GM04503 (cell line): ENCODE measurements at regions not wholly inside any gene's neighbourhood (a gene's known extent, or its start where the extent isn't known, plus 50 kb on each side); places are given as distances from the start of the nearest gene placed in this dataset.
"Not testable (repeated sequence)": the region's sequence is repeated elsewhere in the genome, so short reads cannot be mapped to it uniquely, and the experiment has no call there.

ENCODE experiments used
- DNase-seq: peaks from one replicate; pipeline ENCODE4 v3.0.0-alpha.2; 2012; ENCODE audit warnings: low read depth

DNA sequence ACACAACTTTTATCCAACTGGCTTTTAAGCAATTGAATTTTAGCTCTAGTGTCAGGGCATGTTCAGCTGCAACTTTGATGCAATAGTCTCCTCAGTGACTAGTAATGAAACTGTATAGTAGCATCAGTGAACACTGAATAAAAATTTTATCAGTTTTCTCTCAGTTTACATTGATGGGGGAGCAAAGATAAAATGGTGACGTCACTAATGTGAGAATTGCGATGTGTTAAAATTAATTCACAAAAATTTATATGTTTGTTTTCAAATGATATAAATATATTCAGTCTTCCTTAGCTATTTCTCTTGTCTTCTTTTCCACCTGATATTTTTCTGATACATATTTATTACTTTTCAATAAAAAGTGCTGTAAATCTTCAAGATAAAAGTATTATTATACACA lies 508.8 kb upstream of the AGA start:
- no peak for DNase-seq

DNA sequence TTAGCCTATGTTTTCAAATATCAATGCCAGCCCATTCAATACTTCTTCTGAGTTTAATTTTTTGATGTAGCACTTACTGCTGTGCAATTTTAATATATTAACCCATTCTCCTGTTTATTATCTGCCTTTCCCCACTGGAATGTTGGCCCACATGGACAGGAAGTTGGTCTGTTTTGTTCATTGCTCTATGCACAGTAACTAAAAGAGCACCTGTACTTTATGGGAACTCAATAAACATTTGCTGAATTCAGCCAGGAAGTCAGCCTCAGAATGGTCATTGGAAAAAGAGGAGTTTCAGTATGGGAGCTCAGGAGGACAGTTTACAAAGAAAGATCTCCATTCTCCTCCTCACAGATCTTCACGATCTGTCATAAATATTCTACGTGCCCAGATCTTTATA lies 510.5 kb upstream of the AGA start:
- no peak for DNase-seq

DNA sequence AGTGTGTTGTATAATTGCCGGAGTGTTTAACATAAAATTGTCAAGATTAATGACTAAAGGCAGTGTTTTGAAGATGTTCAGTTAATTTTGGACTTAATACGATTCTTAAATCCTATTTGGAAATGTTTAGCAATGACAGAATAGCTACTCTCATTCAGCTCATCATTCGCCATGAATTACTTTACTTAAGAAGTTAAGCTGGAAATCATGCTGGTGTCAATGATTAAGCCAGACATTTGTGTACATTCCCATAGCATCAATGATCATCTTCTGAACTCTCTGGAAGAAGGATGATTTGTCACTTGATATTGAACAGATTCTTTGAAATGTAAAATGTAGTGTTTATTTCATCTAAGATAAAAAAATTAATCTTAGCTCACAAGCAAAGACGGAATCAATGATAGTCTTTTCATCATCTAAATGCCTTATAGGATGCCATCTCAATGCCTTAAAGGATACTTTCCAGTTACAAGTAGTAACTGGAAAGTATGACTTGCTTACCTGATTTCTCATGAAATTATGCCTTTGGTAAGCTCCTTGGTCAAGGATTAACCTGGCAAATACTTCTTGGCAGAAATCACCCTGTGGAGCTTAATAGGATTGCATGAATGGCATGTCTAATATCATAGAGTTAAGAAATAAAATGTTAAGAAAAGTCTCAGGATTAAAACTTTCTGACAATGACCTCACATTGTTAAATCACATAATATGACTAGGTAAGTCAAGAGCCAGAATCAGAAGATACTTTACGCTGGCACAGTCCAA lies 515.5 kb upstream of the AGA start:
- DNase-seq = no peak

DNA sequence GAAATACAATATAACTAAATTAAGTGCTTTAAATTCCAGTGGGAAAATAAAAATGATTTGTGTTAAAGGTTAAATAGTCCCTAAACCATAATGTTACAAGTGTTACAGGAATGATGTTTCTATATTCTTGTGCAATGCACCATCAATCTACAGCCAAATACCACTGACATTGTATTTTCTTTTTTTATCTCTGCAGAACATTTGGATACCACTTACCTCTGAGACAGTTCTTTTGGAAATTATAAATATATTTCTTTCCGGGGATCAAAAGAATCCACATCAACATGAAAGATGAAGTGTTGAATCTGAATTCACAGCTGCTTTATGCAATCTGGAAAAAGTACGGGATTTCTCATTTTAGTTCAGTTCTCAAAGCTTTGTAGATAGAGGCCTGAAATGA lies 518.3 kb upstream of the AGA start:
- no peak for DNase-seq

DNA sequence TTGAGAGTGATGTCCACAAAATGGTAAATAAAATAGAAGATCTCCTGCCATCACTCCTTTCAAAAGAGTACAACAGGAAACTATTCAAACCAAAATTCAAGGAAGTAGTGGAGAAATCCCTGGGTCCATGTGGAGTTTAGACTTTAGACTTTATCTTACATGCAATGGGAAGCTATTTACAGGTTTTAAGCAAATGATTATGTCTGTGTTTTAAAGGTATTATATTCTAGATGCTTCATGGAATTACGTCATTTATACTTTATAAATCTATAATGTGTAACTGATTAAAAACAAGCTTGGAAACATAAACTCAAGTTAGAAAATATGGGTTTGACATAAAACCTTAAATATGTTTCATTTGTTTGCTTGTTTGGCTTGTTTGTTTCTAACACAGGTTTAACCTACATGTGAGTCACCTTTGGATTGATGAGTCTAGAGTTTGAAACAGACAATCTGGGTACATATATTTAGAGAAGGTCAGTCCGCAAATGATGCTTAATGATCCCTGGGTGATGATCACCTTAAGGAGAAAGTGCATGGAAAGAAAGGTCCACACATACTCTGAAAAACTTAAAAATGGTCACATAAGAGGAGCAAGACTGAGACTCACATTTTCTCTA lies 519.6 kb upstream of the AGA start:
- DNase-seq = no peak

DNA sequence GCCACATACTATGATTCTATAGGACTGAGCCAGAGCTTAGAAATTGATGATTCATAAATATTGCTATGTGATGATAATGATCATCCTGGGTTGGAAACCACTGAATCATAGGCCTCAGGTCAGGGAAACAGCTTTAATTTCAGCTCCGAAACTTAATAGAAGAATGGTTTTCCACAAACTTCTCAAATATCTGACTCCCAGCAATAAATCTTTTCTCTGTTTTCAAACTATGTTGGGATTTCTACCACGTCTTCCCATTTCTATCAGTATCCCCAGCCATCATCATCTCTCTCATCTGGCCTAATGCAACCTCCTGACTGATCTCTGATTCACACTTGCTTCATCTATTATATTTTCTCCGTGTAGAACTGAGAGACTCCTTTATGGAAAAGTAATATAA lies 521.8 kb upstream of the AGA start:
- DNase-seq = no peak

DNA sequence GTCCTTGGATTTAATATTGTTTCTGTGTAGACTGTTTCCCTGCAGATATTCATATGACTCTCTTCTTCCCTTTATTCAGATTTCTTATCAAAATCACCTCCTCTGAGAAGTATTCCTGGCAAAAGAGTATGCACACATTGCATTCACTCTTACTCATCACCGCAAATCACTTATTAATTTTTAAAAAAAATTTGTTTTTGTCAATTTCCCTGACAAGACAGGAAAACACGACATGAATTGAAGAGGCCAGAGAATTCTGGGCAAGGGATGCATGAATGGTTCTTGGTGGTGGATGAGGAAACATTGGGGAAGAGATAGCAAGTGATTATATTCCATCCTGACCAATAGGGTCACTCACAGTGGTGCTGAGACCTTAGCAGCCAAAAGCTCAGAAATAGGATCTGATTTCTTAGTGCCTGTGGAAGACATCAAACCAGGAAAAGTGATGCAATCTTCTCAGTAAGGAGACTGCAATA lies 522.5 kb upstream of the AGA start:
- DNase-seq = no peak

DNA sequence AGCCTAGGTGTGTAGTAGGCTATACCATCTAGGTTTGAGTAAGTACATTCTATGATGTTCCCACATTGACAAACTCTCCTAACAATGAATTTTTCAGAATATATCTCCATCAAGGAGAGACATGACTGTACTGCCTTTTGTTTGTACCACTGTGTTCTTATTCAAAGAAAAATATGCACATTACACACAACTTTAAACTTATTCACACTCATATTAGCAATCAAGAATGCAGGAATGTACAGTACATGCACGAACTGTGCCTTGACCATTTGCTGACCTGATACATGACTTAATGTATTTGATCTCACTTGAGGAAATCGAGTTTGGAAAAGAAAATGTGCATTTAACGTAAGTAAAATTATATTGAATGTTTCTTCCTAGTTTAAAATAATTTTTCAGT lies 525.1 kb upstream of the AGA start:
- DNase-seq = no peak

DNA sequence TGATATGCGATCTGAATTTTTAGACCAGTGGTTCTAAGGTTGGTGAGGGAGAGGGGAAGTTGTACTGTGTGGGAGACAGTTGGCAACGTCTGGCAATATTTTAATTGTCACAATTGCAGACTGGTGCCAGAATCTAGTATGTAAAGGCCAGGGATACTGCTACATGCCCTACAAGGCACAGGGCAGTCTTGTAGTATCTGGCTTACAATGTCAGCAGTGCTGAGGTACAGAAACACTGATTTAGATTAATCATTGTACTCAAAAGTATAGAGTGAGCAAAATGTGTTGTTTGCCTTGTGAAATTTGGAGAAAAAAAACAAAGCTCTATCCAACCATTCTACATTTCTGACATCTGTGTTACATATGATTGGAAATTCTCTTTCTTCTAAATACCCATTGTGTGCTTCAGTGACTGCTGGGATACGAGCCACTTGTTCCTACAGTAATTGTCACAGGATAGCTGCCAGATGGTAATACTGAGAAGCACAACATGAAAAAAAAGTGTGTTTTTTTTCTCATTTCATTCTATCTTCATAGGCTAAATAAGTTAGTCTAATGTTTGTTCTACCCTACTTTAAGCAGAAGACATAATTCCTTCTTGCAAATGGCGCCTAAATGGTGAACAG lies 526.7 kb upstream of the AGA start:
- no peak for DNase-seq

DNA sequence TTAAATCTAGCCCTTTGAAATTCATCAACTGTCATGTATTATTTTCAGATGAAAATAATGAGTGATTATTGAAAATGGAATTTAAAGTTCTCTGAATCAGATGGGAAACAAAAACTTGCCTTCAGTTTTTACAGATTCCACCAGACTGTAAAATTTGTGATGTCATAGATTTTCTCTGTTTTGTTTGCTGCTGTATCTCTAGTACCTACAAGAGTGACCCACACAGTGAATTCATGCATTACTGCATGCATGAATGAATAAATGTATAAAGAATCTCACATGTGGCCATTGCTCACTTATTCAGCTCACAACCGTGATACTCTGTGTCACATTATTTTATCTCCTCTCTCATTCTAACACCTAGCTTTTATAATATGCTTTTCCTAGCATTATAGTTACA lies 532.2 kb upstream of the AGA start:
- no peak for DNase-seq

DNA sequence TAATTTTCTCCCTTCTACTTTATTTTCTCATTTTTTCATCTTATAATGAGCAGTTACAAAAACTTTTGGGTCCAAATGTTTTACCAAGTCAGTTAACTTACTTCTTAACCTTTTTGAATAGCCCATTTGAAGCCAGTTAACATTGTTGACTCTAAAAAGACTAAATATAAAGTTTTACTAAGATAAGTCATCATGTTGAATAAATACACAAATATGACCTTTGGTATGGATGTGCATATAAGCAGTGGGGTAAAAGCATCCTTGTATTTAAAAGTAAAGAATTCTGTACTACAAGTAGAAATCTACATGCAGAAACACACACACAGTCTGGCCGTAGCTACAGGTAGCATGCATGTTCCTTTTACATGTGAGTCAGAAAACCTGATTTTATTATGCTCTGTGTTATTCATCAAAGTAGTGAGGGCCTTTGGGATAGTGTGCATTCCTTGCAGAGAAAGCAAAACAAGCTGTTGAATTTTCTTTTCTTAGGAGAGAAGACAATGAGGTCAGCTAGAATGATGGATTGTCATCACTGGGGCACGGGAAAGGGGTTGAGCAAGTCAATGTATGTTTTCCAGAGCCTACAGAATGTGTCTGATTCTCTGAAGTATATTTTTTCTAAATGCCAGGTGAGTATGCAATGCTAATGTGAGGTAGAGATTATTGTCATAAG lies 533.2 kb upstream of the AGA start:
- DNase-seq = no peak

DNA sequence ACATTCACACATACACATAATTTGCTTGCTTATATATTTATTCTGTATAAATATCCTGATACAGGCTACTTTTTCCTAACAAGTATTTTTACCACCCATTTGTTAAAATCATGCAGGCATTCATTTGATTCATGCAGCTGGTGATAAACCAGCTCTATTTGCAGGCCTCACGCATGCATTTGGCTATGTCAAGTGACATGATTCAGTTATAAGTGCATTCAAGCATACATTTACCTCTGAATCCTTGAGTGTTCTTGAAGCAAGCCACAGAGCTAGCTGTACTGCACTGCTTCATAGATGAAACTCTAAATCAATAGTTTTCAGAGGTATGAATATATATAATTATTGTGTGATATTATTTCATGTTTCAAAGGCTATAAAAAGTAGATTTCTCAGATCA lies 544.0 kb upstream of the AGA start:
- DNase-seq = no peak

DNA sequence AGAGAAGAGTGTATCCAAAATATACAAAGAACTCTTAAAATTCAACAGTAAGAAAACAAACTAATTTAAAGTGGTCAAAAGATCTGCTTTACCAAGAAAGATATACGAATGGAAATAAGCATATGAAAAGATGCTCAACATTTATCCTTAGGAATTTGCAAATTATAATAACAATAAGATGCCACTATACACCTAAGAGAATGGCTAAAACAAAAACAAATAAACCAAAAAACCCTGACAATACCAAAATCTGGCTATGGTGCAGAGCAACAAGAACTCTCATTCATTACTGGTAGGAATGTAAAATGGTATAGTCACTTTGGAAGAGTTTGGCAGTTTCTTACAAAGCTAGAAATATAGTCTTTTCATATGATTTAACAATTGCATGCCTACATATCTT lies 545.7 kb upstream of the AGA start:
- no peak for DNase-seq

DNA sequence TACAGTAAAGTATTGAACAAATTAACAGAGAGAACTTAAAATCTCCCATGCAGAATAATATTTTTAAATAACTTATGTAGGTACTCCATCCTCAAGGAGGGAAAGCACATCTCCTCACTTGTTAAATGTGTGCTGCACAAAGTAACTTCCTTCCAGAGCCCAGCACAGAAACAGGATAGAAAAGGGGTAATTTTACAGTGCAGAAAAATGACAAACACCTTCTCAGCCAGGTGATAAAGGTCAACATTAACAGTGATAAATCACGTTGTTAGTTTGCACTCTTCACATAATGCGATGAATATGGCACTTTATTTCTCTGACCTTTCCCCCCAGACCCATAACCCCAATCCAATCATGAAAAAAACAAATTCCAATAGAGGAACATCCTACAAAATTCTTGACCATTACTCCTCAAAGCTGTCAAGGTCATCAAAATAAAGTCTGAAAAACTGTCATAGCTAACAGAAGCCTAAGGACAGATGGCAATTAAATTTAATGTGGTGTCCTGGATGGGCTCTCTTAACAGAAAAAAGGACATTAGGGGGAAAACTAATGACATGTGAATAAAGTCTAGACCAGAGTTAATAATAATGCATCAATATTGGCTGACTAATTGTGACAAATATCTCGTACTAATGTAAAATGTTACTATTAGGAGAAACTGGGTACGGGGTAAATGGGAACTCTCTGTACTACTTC lies 547.4 kb upstream of the AGA start:
- DNase-seq = no peak

DNA sequence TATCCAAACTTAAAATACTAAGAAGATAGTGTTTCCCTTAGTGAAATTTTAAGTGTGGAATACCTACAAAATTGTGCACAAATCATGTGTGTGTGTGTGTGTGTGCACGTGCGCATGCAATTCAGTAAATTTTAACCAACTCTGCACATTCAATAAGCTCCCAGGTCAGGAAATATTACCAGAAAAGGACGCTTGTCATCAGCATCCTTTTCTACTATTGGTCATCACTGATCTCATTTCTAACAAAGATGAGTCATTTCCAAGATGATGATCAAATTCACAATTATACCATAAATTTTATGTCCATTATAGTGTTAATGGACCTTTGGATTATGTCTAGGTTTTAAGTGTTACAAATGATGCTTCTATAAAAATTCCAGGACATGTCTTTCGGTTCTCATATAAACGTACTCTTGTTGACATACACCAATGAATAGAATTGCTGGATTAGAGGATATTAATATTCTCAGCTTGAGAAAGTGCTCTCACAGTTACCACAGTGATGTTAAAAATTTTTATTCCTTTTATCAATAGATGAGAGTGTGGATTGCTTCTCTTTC lies 560.9 kb upstream of the AGA start:
- DNase-seq = no peak

DNA sequence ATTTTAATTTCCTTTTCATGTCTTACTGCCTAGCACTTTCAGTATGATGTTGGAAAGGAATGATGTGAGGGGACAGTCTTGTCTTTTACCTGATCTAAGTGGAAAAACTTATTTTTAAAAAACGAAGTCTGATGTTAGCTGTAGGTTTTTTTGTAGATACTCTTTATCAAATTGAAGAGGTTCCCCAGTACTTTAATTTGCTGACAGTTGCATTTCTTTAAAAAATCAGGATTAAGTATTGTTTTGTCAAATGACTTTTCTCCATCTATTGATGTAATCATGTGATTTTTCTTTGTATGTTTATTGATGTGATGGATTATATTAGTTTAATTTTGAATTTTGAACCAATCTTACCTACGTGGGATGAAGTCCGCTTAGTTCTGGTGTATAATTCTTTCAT lies 568.4 kb upstream of the AGA start:
- no peak for DNase-seq

DNA sequence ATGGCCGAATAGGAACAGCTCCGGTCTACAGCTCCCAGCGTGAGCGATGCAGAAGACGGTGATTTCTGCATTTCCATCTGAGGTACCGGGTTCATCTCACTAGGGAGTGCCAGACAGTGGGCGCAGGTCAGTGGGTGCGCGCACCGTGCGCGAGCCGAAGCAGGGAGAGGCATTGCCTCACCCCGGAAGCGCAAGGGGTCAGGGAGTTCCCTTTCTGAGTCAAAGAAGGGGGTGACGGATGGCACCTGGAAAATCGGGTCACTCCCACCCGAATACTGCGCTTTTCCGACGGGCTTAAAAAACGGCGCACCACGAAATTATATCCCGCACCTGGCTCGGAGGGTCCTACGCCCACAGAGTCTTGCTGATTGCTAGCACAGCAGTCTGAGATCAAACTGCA lies 572.8 kb upstream of the AGA start:
- DNase-seq = not testable (repeated sequence)

DNA sequence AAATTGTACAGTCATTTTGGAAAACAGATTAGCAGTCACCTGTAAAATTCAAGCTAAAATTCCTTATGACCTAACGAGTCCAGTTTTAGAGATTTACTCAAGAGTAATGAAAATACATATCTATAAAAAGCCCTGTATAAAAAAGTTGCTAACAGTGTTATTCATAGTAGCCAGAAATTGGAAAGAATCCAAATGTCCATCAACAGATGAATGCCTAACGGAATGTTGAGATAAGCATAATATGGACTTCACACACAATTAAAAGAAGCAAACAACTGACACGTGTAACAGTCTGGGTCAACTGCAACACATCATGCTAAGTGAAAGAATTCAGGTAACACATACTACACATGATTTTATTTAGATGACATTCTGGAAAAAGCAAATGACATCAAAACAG lies 584.8 kb upstream of the AGA start:
- no peak for DNase-seq

DNA sequence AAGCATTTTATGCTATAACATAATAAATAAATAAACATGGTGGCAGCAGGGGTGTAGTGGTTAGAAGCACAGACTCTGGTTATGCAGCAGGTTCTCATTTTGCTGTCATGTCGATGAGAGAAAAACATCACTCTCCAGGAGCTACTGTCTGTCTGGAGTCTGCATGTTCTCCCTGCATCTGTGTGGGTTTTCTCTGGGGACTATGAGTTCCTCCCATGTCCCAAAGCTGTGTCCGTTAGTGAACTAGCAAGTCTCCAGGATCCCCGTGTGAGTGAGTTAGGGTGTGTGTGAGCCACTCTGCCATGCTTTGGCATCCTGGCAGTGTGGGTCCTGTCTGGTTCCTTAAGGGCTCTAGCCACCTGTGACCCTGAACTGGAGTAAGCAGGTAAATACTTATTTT lies 585.6 kb upstream of the AGA start:
- no peak for DNase-seq

DNA sequence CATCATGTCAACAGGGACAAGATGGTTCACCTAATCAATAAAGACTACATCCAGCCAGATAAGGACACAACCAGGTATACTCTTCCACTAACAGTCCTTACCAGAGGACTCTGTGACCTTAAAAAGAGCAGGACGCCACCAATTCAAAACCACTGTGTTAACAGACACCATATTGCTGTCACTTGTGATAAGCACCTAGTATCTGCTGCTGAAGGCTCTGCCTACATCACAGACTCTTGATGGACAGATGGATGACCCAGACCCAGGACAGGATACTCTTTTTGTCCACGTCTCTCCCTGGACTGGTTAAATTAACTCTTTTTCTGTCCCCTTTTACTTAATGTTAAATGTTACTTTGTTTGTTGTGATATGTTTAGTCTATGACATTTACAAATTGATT lies 586.2 kb upstream of the AGA start:
- no peak for DNase-seq

DNA sequence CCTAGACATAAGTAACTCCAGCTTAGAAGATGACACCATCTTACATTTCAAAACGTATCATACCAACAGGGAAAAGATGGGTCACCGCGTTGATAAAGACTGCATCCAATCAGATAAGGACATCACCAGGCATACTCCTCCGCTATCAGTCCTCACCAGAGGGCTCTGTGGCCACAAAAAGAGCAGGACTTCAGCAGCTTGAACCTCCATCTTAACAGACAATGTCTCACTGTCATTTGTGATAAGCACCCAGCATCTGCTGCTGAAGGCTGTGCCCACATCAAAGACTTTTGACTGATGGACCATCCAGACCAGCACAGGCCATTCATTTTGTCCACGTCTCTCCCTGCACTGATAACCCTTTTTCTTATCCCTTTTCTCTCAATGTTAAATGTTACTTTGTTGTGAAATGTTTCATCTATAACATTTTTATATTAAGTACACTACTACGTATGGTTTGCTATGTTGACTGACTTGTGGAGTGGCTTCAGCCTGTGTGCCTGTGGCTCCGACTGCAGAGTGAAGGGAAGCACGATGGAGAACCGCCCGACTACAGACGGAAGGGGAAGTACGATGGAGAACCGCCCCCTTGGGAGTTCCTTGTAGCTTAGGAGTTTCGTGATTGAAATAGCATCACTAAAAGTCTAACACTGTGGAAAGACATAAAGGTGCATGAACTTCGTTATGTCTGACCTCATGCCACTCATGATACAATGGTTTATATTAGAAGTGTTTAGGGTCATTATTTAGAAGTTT lies 595.4 kb upstream of the AGA start:
- no peak for DNase-seq
